Fibroblast of the aortic adventitia (primary cell): ENCODE measurements at regions not wholly inside any gene's neighbourhood (a gene's known extent, or its start where the extent isn't known, plus 50 kb on each side); places are given as distances from the start of the nearest gene placed in this dataset.

Source experiments
- DNase-seq: peaks from one replicate; pipeline ENCODE4 v3.0.0-alpha.2; 2010; ENCODE audit warnings: low read depth
- H3K4me3 ChIP-seq: 2 replicates; pipeline ENCODE4 v1.5.1; 2011; ENCODE audit warnings: low read depth, mild to moderate bottlenecking, control low read depth, low read length, moderate library complexity
- TF ChIP-seq, protein P1 (sequence below): IDR thresholded peaks from 2 replicates; pipeline ENCODE4 v1.5.1; 2011; ENCODE audit warnings: mild to moderate bottlenecking, low read length, control low read depth, inconsistent platforms; ENCODE audit not compliant: insufficient read depth

DNA sequence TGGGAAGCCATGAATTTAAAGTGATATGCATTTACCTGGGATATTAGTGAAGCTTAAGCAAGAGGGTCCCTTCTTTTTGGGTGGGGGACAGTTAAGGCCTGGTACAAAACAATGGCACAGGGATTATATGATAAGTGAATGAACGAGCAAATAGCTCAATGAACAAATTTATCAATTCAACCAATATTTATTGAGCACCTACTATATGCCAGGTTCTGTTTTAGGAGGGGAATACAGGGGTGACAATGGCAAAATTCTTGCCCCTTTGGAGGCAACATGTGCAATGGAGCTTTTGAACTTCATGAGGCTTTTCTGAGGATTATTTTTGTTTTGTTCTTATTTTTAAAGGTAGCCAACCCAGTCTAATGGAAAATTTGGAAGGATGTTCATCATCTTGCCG is 68.2 kb downstream of the FOXD2 start:
- TF ChIP-seq, protein P1, sequence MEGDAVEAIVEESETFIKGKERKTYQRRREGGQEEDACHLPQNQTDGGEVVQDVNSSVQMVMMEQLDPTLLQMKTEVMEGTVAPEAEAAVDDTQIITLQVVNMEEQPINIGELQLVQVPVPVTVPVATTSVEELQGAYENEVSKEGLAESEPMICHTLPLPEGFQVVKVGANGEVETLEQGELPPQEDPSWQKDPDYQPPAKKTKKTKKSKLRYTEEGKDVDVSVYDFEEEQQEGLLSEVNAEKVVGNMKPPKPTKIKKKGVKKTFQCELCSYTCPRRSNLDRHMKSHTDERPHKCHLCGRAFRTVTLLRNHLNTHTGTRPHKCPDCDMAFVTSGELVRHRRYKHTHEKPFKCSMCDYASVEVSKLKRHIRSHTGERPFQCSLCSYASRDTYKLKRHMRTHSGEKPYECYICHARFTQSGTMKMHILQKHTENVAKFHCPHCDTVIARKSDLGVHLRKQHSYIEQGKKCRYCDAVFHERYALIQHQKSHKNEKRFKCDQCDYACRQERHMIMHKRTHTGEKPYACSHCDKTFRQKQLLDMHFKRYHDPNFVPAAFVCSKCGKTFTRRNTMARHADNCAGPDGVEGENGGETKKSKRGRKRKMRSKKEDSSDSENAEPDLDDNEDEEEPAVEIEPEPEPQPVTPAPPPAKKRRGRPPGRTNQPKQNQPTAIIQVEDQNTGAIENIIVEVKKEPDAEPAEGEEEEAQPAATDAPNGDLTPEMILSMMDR: no peak
- no peak for DNase-seq

DNA sequence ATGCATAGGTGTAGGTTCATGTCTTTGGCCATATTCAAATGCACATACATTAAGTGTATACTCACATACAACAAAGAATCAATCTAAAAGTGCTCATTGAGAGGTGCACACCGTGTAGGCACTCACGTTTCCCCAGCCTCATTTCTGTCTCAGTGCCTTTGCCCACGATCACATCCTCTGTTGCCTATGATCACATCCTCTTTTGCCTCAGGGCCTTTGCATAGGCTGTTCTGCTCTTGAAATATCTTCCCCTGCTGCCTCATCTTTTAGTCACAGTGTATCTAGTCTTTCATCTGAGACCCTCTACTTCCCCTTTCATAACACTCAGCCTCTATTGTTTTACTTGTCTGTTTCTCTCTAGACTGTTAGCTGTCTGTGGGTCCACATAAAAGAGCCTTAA is 69.3 kb downstream of the FOXD2 start:
- H3K4me3 ChIP-seq: no peak overlapping the region
- DNase-seq: no peak
- TF ChIP-seq, protein P1: no peak

More for the DNA sequence above, 68.2 kb downstream of the FOXD2 start:
- no peak overlapping the region for H3K4me3 ChIP-seq

DNA sequence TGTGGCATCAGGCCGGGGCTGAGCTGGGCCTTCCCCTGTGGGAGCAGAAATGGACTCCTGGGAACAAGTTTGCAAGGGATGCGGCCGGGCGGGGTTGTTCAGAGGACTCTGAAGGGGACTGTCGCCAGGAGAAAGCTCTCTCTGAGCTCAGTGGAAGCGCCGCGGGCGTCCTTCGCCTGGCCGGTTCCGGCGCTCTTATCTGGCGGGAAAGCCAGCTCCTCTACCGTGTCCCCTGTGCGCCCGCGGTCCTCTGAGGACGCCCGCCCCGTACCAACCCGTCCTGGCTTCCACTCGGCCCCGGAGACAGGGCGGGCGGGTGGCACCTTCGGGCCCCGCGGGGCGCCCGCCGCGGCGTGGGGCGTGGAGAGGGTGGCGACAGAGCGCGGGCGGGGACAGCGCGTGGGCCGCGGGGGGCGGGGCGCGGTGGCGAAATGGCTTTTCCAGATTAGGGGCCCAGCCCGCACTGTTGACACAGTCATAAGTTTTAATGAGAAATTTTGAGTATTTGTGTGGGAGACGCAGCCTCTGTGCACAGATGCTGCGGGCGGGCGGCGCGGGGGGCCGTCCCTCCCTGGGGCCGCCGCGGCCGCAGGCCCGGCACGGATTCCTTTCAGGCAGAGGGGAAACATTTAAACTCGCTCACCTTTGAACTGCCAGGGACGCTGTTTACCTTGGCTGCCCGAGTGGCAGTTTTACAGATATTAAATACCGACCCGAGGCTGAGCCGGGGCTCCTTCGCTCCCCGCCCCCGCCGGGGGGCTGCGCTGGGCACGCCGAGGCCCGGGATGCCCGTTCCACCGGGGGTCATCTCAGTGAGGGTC is 70.2 kb downstream of the FOXD2 start:
- TF ChIP-seq, protein P1: no peak
- H3K4me3 ChIP-seq: peak overlapping the region; percentile 48
- no peak for DNase-seq

DNA sequence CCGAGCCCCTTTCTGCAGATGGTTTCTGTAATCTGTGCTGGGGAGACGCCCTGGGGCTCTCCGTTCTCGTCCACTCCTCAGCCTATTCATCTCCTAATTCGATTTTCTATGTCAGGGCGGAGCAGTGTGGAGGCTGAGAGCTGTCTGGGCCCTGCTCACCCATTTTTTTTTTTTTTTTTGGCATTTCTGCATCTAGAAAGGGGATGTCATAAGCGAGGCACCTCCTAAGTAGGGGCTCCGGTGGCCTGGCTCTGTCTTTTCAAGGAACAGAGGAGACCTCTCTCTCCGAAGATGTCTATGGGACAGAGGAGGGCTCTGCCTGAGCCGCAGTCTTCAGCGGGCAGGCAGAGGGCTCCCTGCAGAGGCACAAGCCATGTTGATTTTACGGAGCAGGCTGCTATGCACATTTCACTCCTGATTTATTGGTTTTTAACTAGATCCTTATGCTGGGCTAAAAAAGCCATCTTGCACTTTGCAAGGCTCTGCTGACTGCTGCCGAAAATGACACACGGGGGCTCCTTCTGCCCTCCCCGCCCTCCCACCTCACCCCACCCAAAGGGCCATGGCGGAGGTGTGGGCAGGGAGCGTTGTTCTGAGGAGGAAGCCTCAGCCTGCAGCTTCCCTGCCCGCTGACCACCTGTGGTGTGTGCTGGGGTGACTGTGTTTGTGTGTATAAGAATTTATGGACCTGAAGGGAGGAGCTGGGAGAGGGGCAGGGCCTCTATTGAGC is 71.0 kb downstream of the FOXD2 start:
- H3K4me3 ChIP-seq: peak overlapping the region; percentile 48
- TF ChIP-seq, protein P1: peak; percentile 11
- DNase-seq: peak; percentile 25

DNA sequence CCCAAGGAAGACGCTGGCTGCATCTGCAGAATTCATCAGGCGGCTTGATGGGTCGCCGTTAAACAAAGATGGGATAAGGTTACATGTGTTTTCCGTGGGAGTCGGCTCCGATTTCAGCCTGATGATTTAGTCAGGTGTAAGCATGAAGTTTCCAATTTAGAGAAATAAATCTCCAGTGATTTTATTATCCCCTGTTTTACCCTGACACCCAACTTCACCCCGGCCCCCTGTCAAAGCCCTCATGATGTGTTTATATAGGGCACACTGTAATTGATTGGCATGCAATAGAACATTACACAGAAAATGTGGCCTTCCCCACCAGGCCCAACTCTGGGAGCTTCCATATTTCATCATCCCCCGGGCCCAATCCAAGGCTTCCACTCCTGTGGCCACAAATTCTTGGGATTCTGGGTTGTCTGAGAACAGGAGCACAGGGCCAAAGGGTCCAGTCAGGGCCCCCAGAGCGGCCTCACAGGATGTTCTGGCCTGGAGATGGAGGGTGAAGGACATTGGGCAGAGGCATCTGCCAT is 72.5 kb downstream of the FOXD2 start:
- no peak overlapping the region for H3K4me3 ChIP-seq
- no peak for DNase-seq
- TF ChIP-seq, protein P1: no peak

DNA sequence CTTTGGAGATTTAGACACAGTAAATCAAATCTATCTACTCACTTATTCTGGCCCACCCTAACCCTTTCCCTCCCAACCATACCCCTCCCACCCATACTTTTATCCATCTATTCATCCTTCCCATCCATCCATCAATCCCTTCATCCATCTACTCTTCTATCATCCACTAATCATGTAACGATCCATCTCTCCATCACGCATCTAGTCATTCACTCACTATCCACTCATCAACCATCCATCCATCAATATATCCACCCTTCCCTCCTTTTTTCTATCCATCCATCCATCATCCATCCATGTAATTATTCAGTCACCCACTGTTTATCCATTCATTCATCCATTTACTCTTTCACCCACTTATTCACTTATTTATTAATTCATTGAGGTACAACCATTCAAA is 74.0 kb downstream of the FOXD2 start:
- DNase-seq: no peak
- TF ChIP-seq, protein P1: no peak
- H3K4me3 ChIP-seq: no peak overlapping the region
